HEK293 (cell line): ENCODE measurements at regions not wholly inside any gene's neighbourhood (a gene's known extent, or its start where the extent isn't known, plus 50 kb on each side); places are given as distances from the start of the nearest gene placed in this dataset.

Source experiments
- CTCF ChIA-PET: fragments of 350-600 bp; formaldehyde crosslinking; extraction: SDS; loops from one replicate; lab custom pipeline; 2021; ENCODE audit warnings: antibody characterized with exemption; lab: Yijun Ruan, JAX
- POLR2A ChIA-PET: fragments of 300-600 bp; formaldehyde crosslinking; extraction: SDS; loops from one replicate; lab custom pipeline; 2020; ENCODE audit warnings: antibody characterized with exemption, inconsistent platforms; lab: Yijun Ruan, JAX
- H3K27ac ChIP-seq: fragments of 200-500 bp; sonication (Bioruptor generic); 2 replicates; pipeline ENCODE4 v1.5.1; 2014; ENCODE audit warnings: low read depth, low read length, control low read depth, inconsistent platforms; ENCODE audit errors: extremely low read depth
- H3K36me3 ChIP-seq, 2 experiments: fragments of 200-500 bp in 1 of 2; sonication (Bioruptor generic) in 1 of 2; 1 replicate in 1 of 2; 2 replicates in 1 of 2; pipeline ENCODE4 v1.5.1; 2014 to 2017; ENCODE audit warnings: inconsistent platforms in 2 of 2, low read length in 2 of 2; ENCODE audit not compliant: control insufficient read depth in 2 of 2, insufficient read depth in 1 of 2
- H3K4me1 ChIP-seq: fragments of 200-500 bp; sonication (Bioruptor generic); 2 replicates; pipeline ENCODE4 v1.5.1; 2014; ENCODE audit warnings: mild to moderate bottlenecking, low read length, inconsistent platforms; ENCODE audit not compliant: control insufficient read depth, insufficient read depth
- H3K4me3 ChIP-seq: 2 replicates; pipeline ENCODE4 v1.5.1; 2011; ENCODE audit warnings: low read depth, mild to moderate bottlenecking, control low read depth, low read length, moderate library complexity
- H3K9me3 ChIP-seq: fragments of 200-500 bp; sonication (Bioruptor generic); 2 replicates; pipeline ENCODE4 v1.5.1; 2014; ENCODE audit warnings: low read depth, low read length, inconsistent platforms; ENCODE audit not compliant: control insufficient read depth, insufficient read depth
- KLF1 ChIP-seq: fragments of 450-650 bp; formaldehyde crosslinking; IDR thresholded peaks from 2 replicates; pipeline ENCODE4 v1.5.1; 2016; ENCODE audit warnings: missing biosample characterization, missing genetic modification characterization
- SCRT1 ChIP-seq: fragments of 450-650 bp; formaldehyde crosslinking; IDR thresholded peaks from 2 replicates; pipeline ENCODE4 v1.5.1; 2016; ENCODE audit warnings: missing biosample characterization, missing genetic modification characterization, borderline replicate concordance
- SP2 ChIP-seq: fragments of 450-650 bp; formaldehyde crosslinking; IDR thresholded peaks from 2 replicates; pipeline ENCODE4 v1.5.1; 2016; ENCODE audit warnings: missing biosample characterization, missing genetic modification characterization
- YY2 ChIP-seq: fragments of 450-650 bp; formaldehyde crosslinking; IDR thresholded peaks from 2 replicates; pipeline ENCODE4 v1.5.1; 2016; ENCODE audit warnings: missing biosample characterization, missing genetic modification characterization
- ZBTB21 ChIP-seq: fragments of 450-650 bp; formaldehyde crosslinking; IDR thresholded peaks from 2 replicates; pipeline ENCODE4 v1.5.1; 2017; ENCODE audit warnings: missing biosample characterization, missing genetic modification characterization
- ZBTB8A ChIP-seq: fragments of 450-650 bp; formaldehyde crosslinking; IDR thresholded peaks from 2 replicates; pipeline ENCODE4 v1.5.1; 2016; ENCODE audit warnings: missing biosample characterization, missing genetic modification characterization
- ZNF2 ChIP-seq: fragments of 450-650 bp; formaldehyde crosslinking; IDR thresholded peaks from 2 replicates; pipeline ENCODE4 v1.5.1; 2016; ENCODE audit warnings: missing biosample characterization, missing genetic modification characterization
- ZNF266 ChIP-seq: fragments of 450-650 bp; formaldehyde crosslinking; IDR thresholded peaks from 2 replicates; pipeline ENCODE4 v1.5.1; 2016; ENCODE audit warnings: missing biosample characterization, missing genetic modification characterization, low read depth
- ZNF302 ChIP-seq: fragments of 450-650 bp; formaldehyde crosslinking; IDR thresholded peaks from 2 replicates; pipeline ENCODE4 v1.5.1; 2016; ENCODE audit warnings: missing biosample characterization, missing genetic modification characterization, low read depth
- ZNF48 ChIP-seq: fragments of 450-650 bp; formaldehyde crosslinking; IDR thresholded peaks from 2 replicates; pipeline ENCODE4 v1.5.1; 2016; ENCODE audit warnings: missing biosample characterization, missing genetic modification characterization
- ZNF514 ChIP-seq: fragments of 450-650 bp; formaldehyde crosslinking; IDR thresholded peaks from 2 replicates; pipeline ENCODE4 v1.5.1; 2016; ENCODE audit warnings: missing biosample characterization, missing genetic modification characterization
- ZNF624 ChIP-seq: fragments of 450-650 bp; formaldehyde crosslinking; IDR thresholded peaks from 2 replicates; pipeline ENCODE4 v1.5.1; 2017; ENCODE audit warnings: missing biosample characterization, missing genetic modification characterization
- ZNF701 ChIP-seq: fragments of 450-650 bp; formaldehyde crosslinking; IDR thresholded peaks from 2 replicates; pipeline ENCODE4 v1.5.1; 2016; ENCODE audit warnings: missing biosample characterization, missing genetic modification characterization
- ZNF777 ChIP-seq: fragments of 450-650 bp; formaldehyde crosslinking; IDR thresholded peaks from 2 replicates; pipeline ENCODE4 v1.5.1; 2017; ENCODE audit warnings: missing biosample characterization, missing genetic modification characterization, borderline replicate concordance
- ZNF830 ChIP-seq: fragments of 450-650 bp; IDR thresholded peaks from 2 replicates; pipeline ENCODE4 v1.5.0; 2018; ENCODE audit warnings: missing biosample characterization, missing genetic modification characterization, low read depth, mild to moderate bottlenecking, moderate library complexity
- TF ChIP-seq, protein P1 (sequence below): fragments of 450-650 bp; formaldehyde crosslinking; IDR thresholded peaks from 2 replicates; pipeline ENCODE4 v1.5.1; 2016; ENCODE audit warnings: missing biosample characterization, missing genetic modification characterization
- TF ChIP-seq, protein P2 (sequence below): fragments of 450-650 bp; formaldehyde crosslinking; IDR thresholded peaks from 2 replicates; pipeline ENCODE4 v1.5.1; 2016; ENCODE audit warnings: missing biosample characterization, missing genetic modification characterization
- TF ChIP-seq, protein P3 (sequence below): fragments of 450-650 bp; formaldehyde crosslinking; IDR thresholded peaks from 2 replicates; pipeline ENCODE4 v1.5.1; 2016; ENCODE audit warnings: missing biosample characterization, missing genetic modification characterization

DNA sequence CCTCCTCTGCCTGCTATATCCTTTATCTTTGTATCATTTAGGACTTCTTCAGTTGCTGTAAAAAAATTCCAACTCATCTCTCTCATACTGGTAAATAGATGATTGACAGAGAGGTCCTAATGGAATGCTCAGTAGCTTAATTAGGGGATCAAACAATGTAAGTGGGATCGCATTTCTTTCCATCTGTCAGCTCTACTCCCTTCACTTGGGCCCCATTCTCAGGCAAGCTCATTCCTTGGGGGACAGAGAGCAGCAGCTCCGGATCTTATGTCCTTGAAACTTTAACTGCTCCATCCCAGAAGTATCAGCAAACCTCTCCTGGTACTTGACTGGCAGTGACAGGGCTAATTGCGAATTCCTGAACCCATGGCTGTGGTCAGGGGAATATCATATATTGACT is 146.7 kb downstream of the YTHDC2 start (continued):
- TF ChIP-seq YY2 (tag by site-specific recombination) (no peak), ZNF514 (tag by site-specific recombination) (no peak), ZBTB8A (no peak)

DNA sequence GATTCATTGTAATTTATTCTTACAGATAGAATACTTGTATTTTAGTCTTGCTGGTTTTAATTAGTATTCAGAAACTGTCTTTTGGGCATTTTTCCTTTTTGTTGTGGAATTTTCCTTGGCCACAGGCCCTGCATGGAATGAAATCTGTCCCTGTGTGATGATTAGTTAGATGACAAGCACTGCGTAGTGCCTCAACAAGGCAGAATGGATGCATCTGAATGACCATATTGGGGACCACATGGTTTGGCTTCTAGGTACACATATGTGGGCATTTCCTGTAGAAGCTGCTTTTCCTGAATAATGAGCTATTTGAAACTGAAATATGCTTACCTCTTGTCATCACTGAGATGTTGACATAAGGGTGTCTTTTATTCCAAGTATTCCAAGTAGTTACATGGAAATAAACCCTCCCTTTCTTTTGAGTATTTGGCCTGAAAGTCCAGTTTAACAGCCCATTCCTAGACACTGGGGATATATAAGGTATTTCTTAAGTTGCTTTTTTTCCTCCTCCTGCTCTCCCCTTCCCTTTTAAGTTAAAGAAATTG is 147.3 kb downstream of the YTHDC2 start:
- Histone ChIP-seq H3K4me1 (no peaks in the 10 kb centered on the region), H3K36me3 (no peaks in the 10 kb centered on the region), H3K4me3 (no peak overlapping the region), H3K9me3 (no peaks in the 10 kb centered on the region), H3K27ac (no peak overlapping the region)
- TF ChIP-seq SP2 (tag by site-specific recombination) (no peak), ZNF302 (tag by site-specific recombination) (no peak), SCRT1 (tag by site-specific recombination) (no peak), ZNF830 (no peak), ZNF624 (tag by site-specific recombination) (no peak), ZNF777 (tag by site-specific recombination) (no peak), ZBTB21 (tag by site-specific recombination) (no peak)
- ChIA-PET CTCF (interaction anchor here (0.5 to 1.0 kb wide), 3 partner anchors 48 to 358 kb away, joined by 3 to 5 read pairs (median 4); no protein-coding TSS in a partner anchor), POLR2A (no interaction called here)

DNA sequence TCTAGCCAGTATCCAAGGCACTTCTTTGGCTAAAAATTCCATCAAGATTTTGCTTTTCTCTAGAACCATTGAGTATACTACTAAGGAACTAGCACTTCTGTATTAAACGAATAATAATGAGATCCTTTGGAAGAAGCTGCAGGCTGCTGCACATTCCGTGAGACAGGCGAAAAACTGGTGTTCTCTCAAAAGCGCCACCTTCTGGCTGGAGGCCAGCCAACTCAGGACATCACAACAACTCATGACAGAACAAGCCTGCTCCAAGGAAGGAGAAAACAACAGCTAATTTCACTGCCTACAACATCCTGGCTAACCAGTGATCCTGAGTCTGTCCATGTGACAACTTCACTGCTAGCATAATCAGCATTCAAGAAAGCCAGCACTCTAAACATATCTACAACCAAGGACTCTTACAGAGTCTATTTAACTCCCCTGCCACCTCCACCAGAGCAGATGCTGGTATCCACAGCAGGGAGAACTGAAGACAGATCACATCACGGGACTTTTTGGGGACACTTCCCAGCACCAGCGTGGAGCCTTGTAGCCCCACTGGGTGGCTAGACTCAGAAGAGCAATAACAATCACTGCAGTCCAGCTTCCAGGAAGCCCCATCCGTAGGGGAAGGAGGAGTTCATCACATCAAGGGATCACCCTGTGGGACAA is 150.5 kb downstream of the YTHDC2 start:
- Histone ChIP-seq H3K27ac (no peak overlapping the region), H3K4me3 (no peak overlapping the region), H3K36me3 (no peaks in the 10 kb centered on the region), H3K9me3 (no peaks in the 10 kb centered on the region), H3K4me1 (no peaks in the 10 kb centered on the region)
- CTCF ChIA-PET, result interaction anchor here (0.8 to 4.4 kb wide), 10 partner anchors 13 to 74 kb away, joined by 3 to 40 read pairs (median 4); no protein-coding TSS in a partner anchor
- TF ChIP-seq, protein P1, sequence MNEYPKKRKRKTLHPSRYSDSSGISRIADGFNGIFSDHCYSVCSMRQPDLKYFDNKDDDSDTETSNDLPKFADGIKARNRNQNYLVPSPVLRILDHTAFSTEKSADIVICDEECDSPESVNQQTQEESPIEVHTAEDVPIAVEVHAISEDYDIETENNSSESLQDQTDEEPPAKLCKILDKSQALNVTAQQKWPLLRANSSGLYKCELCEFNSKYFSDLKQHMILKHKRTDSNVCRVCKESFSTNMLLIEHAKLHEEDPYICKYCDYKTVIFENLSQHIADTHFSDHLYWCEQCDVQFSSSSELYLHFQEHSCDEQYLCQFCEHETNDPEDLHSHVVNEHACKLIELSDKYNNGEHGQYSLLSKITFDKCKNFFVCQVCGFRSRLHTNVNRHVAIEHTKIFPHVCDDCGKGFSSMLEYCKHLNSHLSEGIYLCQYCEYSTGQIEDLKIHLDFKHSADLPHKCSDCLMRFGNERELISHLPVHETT, result no peak
- 0 out of 2 replicates have a peak, but pooled peaks have one; percentile 22 for TF ChIP-seq ZNF2
- POLR2A ChIA-PET, result no interaction called here

DNA sequence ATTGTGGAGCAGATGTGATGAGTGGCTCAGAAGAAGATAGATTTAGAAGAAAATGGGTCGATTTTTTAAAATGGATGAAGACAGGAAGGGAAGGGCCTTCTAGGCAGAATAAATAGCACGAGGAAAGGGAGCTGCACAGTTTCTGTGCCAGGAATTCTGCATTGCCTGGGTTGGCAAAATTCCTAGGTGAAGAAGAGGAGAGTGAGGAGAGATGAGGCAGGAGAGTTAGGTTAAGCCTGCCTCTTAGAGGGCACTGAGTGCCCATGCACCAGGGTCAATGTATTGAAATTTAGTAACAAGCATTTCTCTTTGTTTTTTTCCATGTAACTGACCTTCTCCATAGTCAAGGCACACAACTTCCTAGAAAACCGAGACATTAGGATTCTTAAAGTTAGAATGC is 159.5 kb downstream of the YTHDC2 start:
- no peak overlapping the region for H3K4me3 ChIP-seq
- CTCF ChIA-PET, result no interaction called here
- no peaks in the 10 kb centered on the region for H3K9me3 ChIP-seq
- TF ChIP-seq, protein P2, sequence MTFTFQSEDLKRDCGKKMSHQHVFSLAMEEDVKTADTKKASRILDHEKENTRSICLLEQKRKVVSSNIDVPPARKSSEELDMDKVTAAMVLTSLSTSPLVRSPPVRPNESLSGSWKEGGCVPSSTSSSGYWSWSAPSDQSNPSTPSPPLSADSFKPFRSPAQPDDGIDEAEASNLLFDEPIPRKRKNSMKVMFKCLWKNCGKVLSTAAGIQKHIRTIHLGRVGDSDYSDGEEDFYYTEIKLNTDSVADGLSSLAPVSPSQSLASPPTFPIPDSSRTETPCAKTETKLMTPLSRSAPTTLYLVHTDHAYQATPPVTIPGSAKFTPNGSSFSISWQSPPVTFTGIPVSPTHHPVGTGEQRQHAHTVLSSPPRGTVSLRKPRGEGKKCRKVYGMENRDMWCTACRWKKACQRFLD (tag by site-specific recombination), result no peak
- TF ChIP-seq ZNF701 (tag by site-specific recombination) (no peak), ZNF48 (tag by site-specific recombination) (no peak), ZNF2 (no peak), KLF1 (tag by site-specific recombination) (no peak), ZNF624 (tag by site-specific recombination) (no peak), ZNF266 (tag by site-specific recombination) (no peak)
- TF ChIP-seq, protein P3, sequence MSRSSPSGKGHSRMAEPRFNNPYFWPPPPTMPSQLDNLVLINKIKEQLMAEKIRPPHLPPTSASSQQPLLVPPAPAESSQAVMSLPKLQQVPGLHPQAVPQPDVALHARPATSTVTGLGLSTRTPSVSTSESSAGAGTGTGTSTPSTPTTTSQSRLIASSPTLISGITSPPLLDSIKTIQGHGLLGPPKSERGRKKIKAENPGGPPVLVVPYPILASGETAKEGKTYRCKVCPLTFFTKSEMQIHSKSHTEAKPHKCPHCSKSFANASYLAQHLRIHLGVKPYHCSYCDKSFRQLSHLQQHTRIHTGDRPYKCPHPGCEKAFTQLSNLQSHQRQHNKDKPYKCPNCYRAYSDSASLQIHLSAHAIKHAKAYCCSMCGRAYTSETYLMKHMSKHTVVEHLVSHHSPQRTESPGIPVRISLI (tag by site-specific recombination), result no peak
- H3K27ac ChIP-seq, result no peak overlapping the region
- H3K36me3 ChIP-seq, result no peaks in the 10 kb centered on the region
- POLR2A ChIA-PET, result no interaction called here
- H3K4me1 ChIP-seq, result no peaks in the 10 kb centered on the region
